ENCODE measurements at regions not wholly inside any gene's neighbourhood (a gene's known extent, or its start where the extent isn't known, plus 50 kb on each side); places are given as distances from the start of the nearest gene placed in this dataset.

DNA sequence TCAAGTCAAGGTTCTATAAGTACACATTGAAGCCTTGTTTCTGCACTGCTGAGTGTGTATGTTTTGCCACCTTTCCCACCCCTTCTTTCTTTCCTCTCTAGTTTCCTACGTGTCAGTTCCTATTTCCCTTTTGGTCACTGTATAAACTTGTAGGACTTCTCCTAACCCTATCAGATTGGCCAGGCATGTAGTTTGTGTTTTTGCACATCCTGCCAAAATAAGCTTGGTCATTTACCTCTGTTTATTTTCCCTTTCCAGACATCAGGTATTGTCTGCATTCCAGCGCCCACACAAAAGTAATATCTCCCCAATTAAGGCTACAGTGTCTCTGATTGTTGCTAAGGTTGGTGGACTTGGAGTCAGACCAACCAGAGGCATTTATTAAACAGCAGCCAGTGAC lies 252.9 kb upstream of the MPDZ start:
- no peak for DNase-seq

DNA sequence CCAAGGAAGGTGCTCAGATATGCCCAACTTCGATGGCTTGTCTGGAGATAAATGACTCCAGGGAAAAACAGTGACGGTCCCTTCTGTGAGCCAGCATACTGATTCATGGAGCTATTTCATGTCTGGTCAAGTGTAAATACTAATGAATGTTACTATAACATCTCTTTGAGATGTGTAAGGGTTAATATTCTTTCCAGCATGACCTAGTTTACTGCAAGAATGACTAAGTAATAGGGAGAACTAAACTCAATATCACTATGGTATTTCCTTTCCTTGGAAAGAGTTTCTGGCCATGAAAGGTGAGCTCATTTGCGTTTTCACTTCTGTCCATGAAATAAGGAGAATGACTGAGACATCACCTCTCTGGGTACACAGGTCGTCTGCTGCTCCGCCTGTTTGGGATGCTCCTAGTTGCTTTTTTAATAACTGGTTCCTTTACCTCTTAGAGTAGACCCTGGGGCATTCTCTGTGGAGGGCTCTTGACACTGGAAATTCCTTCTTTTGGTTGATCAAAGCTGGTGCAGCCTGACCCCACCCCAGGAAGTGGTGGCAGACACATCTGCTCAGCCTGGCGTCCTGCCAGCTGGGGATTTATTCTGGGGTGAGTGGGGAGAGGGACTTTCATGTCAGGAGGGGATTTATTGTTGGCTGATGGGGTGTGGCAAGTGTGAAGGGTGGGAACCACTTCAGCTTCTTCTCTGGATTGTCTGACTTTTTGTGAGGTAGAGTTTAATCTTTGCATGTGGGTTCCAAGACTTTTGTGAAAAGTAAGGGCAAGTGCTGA lies 250.0 kb upstream of the MPDZ start:
- DNase-seq = no peak

DNA sequence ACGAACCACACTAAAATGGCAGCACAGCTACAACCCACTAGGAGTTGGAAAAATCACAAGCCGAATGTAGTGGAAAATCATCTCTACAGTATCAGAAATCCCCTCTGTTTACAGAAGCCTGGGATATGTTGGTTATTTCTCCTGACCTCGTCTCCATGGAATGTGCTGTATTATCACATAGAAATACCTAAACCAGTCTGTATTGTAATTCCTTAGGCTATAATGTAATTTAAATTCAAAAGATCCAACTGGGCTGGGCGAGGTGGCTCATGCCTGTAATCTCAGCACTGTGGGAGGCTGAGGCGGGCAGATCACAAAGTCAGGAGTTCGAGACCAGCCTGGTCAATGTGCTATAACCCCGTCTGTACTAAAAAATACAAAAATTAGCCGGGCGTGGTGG lies 244.8 kb upstream of the MPDZ start:
- no peak for DNase-seq

DNA sequence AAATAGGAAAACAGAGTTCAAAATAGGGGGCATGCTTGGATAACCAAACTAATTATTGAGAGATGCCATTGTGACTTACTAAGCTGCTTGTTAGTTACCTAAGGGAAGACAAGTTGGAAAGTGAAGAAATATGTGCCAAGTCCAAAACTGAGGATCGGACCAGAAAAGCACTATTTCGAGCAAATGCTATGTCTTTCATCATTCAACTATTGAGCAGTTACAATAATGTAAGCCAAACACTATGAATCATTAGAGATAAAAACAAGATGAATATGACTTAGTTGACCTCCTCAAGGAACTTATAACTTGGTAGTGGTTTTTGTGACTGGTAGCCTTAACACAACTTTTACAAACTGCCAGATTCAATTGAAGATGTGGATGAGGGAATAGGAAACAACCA lies 240.6 kb upstream of the MPDZ start:
- no peak for DNase-seq

DNA sequence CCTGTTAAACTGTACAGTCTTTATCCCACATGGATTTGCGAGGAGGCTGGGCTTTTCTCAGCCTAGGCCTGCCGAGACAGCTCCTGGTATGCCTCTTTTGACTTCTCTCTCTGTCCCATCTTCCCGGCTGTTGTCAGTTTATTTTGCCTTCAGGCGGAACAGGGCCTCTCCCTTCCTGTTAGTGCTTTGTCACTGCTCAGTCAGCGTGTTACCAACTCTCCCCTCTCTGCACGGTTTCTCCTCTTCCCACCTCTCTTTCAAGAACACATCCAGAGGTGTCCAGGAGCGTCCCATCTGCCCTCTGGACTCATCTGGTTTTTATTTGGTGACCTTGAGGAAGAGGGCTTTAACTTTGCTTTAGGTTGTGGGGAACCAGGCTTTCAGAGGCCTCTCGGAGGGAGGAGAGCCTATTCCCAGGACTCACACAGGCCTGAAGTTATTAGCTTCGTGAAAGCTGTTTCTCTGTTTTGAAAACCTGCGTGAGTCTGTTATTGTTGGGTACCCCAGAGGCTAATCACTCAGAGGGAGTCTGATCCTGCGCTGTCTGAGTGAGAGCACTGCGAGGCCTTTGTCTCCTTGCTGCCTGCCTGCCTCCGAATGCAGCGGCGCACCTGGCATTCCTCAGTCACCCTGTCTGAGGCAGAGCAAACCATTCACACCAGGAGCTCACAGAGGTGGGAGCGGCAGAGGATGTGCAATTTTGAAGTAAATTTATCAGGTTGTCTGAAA lies 234.4 kb upstream of the MPDZ start:
- no peak for DNase-seq

DNA sequence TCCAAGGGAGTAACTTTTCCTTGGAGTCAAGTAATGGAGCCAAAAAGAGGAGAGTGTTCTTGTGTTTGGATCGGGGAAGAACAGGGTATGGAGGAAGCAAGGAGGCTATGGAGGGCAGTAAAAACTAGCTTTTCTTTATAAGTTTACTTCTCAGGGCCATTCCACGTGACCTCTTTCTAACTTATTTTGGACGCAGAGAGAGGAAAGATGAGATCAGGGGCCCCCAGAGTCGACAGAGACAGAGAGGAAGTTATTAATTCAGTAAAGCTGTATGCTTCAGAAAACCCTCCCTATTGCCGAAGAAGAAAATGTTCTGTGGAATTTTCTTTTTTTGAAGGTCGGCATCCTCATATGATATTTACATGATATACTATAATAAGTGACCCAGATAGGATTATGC lies 233.8 kb upstream of the MPDZ start:
- no peak for DNase-seq

DNA sequence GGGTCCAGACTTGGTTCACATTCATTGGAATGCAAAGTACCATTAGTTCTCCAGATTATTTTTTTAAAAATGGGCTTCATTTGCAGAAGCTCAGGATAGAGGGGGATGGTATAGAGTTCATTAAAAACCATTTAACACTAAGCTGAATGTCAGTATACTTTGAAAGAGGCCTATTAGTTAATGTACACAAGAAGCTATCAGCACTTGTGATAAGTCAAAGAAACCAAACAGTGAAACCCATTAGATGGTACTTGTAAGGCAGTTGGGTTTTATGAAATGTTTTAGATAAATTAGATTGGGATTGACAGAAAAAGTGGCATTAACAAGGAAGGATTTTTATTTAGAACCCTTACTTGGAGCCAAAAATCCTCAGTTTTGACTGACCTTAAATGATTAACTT lies 229.2 kb upstream of the MPDZ start:
- no peak for DNase-seq

DNA sequence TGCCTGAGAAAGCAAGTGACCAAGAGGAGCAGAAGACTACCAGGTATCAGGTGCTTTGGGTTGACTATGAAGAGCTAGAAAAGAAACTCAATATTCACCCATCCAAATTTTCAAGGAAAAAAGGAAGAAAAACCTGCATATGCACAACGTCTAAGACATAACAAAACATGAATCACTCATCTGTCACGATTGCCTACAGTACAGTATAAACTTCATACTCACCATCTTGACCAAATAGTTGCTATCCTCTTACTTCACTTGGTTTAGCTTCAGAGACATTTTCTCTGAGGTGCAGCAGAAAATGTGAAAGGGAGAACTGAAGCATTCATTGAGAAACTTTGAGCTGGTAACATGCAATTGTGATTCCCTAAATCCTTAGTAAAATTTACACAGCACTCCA lies 228.6 kb upstream of the MPDZ start:
- DNase-seq = no peak

DNA sequence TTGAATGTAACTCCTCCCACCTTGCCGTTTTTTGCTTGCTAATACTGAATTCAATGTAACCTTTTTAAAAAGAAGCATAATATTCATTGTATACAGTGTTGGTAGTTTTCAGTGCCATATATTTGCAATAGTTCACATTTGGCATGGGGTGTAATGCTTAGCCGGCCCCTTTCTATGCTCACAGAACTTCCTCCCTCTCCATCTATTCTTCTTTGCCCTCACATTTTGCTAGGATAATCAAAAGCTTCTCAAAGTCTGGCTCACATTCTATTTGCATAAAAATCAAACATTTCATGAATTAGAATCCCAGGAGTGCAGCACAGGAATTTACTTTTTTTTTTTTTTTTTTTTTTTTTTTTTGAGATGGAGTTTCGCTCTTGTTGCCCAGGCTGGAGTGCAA lies 226.3 kb upstream of the MPDZ start:
- no peak for DNase-seq

DNA sequence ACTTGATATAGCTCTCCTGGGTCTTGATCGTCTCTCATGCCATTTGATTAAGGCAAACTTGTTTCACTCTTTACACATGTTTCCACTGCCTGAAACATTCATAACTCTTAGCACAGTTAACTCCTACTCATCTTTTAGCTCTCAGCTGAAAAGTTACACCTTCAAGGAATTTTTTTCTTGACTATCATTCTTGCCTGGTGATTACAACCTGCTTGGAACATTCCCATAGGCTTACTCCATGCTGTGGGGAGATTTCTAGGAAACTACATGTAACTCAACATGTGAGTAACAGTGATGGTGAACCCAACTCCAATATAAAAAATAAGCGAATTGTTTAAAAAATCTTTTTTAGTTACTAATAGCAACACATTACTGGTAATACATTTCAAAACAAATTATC lies 224.1 kb upstream of the MPDZ start:
- DNase-seq = no peak

DNA sequence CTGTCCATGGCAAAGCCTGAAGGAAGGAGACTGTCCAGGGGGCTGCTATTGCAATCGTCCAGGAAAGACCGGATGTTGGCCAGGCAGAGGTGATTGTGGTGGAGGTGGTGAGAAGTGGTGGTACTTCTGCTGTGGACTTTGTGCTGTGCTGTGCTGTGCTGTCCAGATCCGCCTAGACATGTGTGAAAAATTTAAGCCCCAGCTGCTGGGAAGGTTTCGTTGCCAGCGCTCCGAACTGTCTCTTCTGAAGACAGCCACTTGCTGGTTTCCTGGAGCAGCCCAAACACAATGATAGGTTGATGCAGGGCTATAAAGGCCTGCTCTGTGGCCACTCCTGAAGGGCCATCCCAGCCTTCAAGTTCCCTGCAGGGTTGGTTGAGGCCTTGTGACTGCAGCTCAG lies 223.0 kb upstream of the MPDZ start:
- no peak for DNase-seq

DNA sequence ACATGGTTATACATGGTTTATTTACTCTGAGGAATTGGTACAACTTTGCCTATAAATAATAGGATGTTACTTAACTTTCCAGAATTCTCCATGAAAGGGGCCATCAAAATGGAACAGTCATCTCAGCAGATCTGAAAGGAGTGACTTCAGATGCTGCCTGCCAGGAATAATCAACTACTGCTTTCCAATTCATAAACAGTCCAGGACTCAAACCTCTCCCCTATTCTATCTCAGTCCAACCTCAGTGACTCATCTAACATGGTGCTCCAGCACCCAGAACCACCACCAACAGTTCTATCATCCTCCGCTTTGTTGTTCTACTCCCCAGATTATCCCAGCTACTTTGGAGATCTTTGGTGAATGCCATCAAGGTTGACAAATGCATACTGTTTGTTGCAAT lies 221.5 kb upstream of the MPDZ start:
- DNase-seq = no peak

DNA sequence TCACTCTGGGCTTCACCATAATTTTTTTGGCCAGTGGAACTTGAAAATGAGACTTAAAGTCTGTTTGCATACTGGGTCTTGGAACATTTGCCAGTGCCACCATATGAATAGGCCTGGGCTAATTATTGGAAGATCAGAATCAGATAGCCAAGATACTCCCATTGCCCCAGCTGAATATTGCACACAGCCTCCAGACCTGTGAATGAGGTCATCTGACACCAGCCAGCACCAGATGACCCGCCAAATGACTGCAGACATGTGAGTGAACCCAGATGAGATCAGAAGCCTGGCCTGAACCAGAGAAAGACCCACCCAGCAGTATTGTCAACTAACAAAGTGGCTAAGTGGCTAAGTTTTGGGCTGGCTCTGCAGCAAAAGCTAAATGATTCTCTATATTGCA lies 220.5 kb upstream of the MPDZ start:
- DNase-seq = no peak

DNA sequence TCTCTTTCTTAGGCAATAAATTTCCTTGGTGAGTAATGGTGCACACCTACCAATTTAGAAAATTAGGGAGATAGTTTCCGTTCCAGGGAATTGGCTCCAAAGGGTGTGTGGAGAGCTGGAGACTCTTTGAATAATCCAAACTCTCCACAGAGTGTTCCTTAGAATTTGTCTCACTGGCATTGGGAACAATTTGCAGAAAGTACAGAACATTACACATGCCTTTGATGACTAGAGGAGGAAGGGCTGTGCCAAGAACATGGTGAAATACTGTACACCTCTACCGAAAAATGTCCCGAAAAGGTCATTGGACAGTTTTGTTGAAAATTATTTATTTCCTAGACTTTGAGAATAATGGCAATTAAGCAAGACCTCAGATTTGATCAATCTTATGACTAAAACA lies 214.2 kb upstream of the MPDZ start:
- DNase-seq = no peak

DNA sequence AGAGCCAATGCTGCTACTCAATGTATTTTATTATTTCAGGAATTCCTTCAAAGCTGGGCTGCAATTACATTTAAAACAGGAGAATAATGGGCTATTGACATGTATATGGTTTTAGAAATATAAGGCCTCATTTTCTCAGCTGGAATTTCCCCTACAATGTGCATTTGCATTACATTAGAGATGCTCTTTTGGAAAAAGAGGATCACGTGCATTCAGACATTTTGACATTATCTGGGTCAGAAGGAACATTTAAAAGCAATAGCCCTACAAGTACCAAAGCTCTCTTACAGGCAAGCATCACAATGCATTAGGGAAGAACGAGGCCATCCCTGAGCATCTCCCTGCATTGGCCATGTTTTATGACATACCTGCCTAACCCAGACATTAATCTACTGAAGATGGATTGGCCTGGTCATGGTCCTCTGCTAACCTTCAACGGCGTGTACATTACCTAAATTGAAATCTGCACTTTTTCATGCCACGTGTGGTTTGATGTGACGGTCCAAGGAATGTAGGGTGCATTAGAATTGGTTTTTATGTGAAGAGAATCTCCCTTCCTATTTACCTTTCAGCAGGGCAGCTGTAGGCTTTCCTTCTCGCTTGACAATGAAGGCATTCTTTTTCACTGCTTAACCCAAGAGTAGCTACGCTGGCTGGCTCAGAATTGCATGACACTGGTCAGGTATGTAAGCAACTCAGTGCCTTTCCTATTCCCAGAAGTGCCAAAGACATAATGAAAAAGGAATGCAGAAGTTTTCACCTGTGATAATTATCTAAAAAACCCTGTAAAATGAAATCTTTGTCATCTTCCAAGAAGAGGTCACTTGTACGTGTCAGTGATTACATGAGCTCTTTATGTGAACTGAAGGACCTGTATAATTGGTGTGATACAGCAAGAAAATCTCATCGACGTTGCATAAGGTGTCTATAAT lies 212.3 kb upstream of the MPDZ start:
- no peak for DNase-seq

DNA sequence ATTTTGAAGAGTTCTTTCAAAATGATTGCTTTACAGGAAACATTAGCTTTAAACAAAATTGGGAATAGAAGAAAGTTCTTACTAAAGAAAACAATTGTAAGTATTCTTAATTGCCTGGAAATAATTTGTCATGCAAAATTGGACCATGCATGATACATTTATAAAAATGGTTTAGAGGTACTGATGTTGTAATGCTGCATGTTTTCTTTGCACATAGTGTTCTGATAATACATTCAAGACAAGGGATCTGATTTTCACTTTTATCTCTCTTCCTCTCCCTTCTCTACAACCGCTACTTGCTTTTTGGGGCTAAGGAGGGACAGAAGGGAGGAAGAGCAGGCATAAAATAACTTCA lies 211.6 kb upstream of the MPDZ start:
- DNase-seq = no peak

DNA sequence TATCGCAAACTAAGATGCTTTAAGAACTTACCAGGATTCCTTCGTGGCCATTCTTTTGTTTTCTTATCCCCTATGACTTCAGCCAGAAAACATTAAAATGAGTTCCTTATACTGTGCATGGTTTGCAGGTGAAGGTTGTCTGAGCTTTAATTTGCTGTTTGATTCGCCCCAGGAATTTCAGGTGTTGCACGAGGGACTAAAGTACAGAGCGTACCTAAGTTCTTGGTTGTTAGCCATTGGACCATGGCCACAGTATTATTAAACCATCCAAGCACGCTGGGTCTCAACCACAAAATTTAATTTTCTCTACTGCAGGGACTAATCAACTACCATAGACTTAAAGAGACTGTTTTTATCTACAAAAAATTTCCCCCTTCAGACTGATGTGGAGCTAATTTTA lies 208.4 kb upstream of the MPDZ start:
- DNase-seq = no peak

DNA sequence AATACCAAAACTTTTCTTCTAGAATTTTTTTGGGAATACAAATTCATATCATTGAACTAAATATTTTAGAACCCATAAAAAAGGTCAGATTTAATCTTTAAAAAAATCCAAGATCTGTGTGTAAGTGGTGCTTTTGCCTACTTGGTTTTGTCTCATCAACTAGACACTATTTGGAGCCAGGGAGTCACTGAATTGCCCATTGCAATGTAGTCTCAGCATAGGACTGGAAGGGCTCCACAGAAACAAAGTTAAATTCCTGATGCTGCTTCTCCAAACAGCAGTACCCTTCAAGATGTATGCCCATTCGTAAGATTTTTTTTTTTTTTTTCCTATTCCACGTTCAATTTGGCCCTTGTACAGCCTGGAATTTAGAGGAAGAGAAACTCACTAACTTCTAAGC lies 208.0 kb upstream of the MPDZ start:
- no peak for DNase-seq

DNA sequence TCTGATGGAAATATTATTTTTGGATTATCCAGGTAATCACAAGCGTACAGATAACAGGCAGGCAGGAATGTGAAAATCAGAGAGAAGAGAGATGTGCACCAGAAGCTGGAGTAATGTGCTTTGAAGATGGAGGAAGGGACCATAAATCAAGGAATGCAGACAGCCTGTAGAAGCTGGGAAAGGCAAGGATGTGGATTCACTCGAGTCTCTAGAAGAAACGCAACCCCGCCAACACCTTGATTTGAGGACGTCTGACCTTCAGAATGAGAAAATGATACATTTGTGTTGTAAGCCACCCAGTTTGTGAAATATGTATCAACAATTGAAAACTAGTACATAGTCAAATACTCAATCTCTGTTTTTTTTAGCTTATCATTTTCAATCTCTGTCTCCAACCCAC lies 207.6 kb upstream of the MPDZ start:
- no peak for DNase-seq

DNA sequence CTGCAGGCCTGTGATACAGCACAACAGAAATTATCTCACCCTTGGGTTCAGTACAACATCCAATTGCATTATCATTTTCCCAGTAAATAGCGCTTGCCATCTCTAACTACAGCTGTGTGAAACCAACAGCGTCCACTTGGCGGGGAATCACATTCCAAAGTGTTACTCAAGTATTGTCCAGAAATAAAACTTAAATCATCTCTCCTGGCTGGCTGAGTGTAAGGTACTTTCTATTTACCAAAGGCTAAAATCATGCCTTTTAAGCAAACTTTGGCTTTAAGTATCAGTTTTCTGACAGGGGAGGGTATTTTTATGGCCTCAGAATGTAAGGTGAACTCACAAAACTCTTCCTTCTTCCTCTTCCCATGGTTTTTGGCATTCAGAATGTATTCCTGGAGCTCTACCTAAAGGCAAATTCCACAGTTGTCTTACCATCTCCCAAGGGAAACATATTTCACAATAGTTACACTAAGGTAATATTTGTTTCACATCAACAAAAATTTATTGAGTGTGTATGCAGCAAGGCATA lies 205.6 kb upstream of the MPDZ start:
- no peak for DNase-seq

DNA sequence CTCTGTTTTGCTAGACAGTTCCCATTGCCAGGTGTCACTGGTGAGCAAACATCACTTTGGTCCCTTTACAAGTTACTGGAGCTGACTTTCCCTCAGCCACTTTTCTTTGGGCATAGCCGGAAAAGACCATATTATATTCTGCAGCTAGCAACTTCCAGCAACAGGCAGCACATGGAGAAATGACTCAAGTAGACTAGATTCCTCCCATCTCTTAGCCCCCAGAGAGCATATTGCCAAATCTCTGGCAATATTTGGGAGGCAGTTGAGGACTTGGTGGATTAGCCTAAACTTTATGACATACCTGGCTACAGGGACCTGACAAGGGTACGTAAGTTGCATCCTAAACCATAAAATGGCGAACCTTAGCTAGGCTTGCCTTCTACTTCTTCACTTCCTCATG lies 204.7 kb upstream of the MPDZ start:
- DNase-seq = no peak

DNA sequence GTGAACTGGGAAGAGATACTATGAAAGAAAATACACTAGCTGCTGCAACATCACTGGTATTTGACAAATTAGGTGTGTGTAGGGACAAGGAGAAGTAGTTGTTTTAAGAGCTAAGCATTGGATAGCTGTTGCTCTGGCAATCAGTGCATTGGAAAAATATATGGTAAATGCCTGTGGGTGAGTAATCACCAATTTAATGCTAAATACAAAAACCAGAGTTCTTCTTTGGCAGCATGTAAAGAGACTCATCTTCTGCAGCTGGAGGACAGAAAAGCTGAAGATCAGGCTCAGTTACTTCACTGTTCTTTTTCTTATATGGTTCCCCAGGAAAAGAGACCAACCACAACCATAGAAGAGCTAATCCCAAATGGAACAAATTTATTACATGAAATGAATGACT lies 201.8 kb upstream of the MPDZ start:
- DNase-seq = no peak

DNA sequence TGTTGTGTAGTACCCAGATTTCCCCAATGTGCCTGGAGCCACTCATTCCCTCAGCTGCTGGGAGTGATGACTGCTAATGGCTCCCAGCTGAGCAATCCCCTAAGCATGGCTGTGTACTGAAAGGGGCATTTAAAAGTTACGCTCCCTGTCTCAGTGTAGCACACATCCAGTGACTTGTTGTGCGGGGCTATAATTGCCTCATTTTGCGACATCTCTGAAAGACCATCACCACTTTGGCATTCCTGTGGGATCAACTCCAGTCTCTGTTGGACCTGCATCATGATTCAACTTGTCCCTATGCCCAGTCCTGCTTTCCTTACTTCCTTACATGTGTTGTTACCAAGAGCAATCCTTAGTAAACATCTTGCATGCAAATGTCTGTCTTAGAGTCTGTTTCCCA lies 201.2 kb upstream of the MPDZ start:
- no peak for DNase-seq

DNA sequence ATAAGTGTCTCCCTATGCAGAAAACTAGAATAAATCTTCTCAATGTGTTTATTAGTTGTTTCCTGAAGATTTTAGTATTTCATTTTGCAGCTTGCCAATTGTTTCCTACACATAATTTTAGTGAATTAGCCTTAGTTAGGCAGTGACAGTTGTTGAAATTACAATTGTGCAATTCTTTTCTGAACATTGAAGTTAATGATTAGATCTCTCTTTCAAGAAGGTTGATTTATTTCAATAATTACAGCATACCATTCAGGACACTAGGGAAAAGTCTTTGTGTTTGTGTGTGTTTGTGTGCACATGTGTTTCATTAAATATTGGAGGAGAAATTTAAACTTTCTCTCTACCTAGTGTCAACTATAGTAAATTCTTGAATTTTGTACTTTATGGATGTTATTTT lies 199.6 kb upstream of the MPDZ start:
- no peak for DNase-seq

Measured in T-helper 2 cell (primary cell).